Endodermal cell (in vitro differentiated cells): ENCODE measurements at regions not wholly inside any gene's neighbourhood (a gene's known extent, or its start where the extent isn't known, plus 50 kb on each side); places are given as distances from the start of the nearest gene placed in this dataset.

Source experiments
- DNase-seq: peaks from one replicate; pipeline ENCODE4 v3.0.0-alpha.2; 2017
- H3K27ac ChIP-seq: 2 replicates; pipeline ENCODE4 v1.5.1; 2013; ENCODE audit warnings: mild to moderate bottlenecking, low read depth, low read length, moderate library complexity
- H3K27me3 ChIP-seq: 2 replicates; pipeline ENCODE4 v1.6.1; 2013; ENCODE audit warnings: mild to moderate bottlenecking, low read length, moderate library complexity; ENCODE audit not compliant: insufficient read depth, control insufficient read depth, poor library complexity, severe bottlenecking
- H3K36me3 ChIP-seq: 2 replicates; pipeline ENCODE4 v1.7.0; 2013; ENCODE audit warnings: mild to moderate bottlenecking, low read length, moderate library complexity; ENCODE audit not compliant: control insufficient read depth, insufficient read depth
- H3K4me1 ChIP-seq: one replicate; pipeline ENCODE4 v1.7.0; 2013; ENCODE audit warnings: low read length; ENCODE audit not compliant: control insufficient read depth, insufficient read depth
- H3K4me3 ChIP-seq: 2 replicates; pipeline ENCODE4 v1.5.1; 2013; ENCODE audit warnings: mild to moderate bottlenecking, low read length, moderate library complexity
- H3K9ac ChIP-seq: 2 replicates; pipeline ENCODE4 v1.6.1; 2013; ENCODE audit warnings: mild to moderate bottlenecking, low read length, moderate library complexity; ENCODE audit not compliant: poor library complexity, severe bottlenecking; ENCODE audit errors: extremely low read depth
- H3K9me3 ChIP-seq: 2 replicates; pipeline ENCODE4 v1.6.1; 2013; ENCODE audit warnings: mild to moderate bottlenecking, low read length, moderate library complexity; ENCODE audit not compliant: control insufficient read depth
- H3K27ac Mint-ChIP-seq: 2 replicates; pipeline ENCODE4 v1.8.0; 2020; ENCODE audit warnings: mixed read lengths
- H3K27me3 Mint-ChIP-seq: 2 replicates; pipeline ENCODE4 v1.8.0; 2021; ENCODE audit warnings: mild to moderate bottlenecking, mixed read lengths; ENCODE audit not compliant: insufficient read depth
- H3K36me3 Mint-ChIP-seq: 2 replicates; pipeline ENCODE4 v1.8.0; 2020; ENCODE audit warnings: low read depth, mixed read lengths
- H3K4me1 Mint-ChIP-seq: 2 replicates; pipeline ENCODE4 v1.8.0; 2020; ENCODE audit warnings: mixed read lengths
- H3K4me3 Mint-ChIP-seq: 2 replicates; pipeline ENCODE4 v1.8.0; 2020; ENCODE audit warnings: mild to moderate bottlenecking, moderate library complexity, mixed read lengths
- H3K9me3 Mint-ChIP-seq: 2 replicates; pipeline ENCODE4 v1.8.0; 2020; ENCODE audit warnings: mild to moderate bottlenecking, mixed read lengths
- WGBS, 2 experiments: methylation state at CpG; one replicate each; pipeline versions ENCODE4 v1.1.5 to v1.1.7; 2013; ENCODE audit warnings: missing lambda C conversion rate in 2 of 2, mixed read lengths in 1 of 2; ENCODE audit not compliant: insufficient coverage in 1 of 2, insufficient read length in 1 of 2; 5-methylcytosine and 5-hydroxymethylcytosine counted together
- TF ChIP-seq, protein P1 (sequence below): fragments of 200-600 bp; sonication (generic); conservative IDR thresholded peaks from 2 replicates; pipeline ENCODE4 v1.5.0; 2021; ENCODE audit warnings: antibody characterized with exemption, mild to moderate bottlenecking

DNA sequence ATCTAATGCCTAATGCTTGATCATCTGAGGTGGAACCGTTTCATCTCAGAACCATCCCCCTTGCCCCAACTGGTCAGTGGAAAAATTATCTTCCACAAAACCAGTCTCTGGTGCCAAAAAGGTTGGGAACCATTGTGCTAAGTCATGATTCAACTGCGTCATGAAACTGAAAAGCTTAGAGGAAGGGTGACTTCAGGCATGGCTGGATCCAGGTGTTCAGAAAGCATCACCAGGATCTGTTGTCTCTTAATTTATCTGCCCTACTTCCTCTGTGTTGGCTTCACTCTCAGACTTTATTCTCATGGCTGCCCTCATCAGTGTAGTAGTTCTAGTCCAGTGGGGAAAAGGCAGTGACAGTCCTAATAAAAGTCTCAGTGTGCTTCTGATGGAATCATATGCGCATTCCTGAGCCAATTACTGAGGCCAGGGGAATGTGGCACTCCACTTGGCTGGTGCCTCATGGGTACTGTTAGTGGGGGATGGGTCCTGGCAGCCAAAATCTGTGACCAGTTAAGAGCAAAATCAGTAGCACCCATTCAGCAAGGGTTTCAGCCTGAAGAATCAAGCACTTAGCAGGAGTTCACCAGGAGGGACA is 110.3 kb downstream of the WNT5A start:
- no peak for DNase-seq
- H3K4me1 ChIP-seq: no peaks in the 10 kb centered on the region
- Mint-ChIP-seq H3K4me1 (no peaks in the 10 kb centered on the region), H3K9me3 (no peaks in the 10 kb centered on the region), H3K4me3 (no peak overlapping the region), H3K36me3 (no peaks in the 10 kb centered on the region), H3K27ac (no peak overlapping the region), H3K27me3 (no peaks in the 10 kb centered on the region)
- H3K4me3 ChIP-seq: no peak overlapping the region
- H3K9ac ChIP-seq: no peak overlapping the region
- H3K27me3 ChIP-seq: no peaks in the 10 kb centered on the region
- no peak overlapping the region for H3K27ac ChIP-seq
- no peaks in the 10 kb centered on the region for H3K9me3 ChIP-seq
- 57 to 95% methylated on average over 1 to 3 of the region's 3 CpGs for WGBS, 2 experiments
- no peaks in the 10 kb centered on the region for H3K36me3 ChIP-seq
- TF ChIP-seq, protein P1, sequence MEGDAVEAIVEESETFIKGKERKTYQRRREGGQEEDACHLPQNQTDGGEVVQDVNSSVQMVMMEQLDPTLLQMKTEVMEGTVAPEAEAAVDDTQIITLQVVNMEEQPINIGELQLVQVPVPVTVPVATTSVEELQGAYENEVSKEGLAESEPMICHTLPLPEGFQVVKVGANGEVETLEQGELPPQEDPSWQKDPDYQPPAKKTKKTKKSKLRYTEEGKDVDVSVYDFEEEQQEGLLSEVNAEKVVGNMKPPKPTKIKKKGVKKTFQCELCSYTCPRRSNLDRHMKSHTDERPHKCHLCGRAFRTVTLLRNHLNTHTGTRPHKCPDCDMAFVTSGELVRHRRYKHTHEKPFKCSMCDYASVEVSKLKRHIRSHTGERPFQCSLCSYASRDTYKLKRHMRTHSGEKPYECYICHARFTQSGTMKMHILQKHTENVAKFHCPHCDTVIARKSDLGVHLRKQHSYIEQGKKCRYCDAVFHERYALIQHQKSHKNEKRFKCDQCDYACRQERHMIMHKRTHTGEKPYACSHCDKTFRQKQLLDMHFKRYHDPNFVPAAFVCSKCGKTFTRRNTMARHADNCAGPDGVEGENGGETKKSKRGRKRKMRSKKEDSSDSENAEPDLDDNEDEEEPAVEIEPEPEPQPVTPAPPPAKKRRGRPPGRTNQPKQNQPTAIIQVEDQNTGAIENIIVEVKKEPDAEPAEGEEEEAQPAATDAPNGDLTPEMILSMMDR: no peak

DNA sequence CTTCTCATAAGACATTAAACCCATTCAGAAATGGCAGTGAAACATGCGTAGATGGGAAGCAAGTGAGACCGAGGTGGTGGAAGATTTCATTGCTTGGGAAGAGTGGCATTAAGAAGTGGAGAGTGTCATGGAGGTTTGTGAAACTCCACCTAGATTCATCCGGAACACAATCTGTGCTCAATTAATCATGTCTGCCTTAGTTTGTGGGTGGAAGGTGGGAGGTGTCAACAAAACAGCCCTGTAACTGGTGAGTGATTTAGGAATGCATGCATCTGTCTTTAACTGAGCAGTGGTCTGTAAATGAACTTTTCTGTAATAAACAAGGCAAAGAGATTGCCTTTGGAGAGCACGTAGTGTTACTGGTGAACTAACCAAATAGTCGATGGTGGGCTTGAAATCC is 113.7 kb downstream of the WNT5A start:
- TF ChIP-seq, protein P1: no peak
- peaks cover 4% of the 10 kb centered on the region for H3K27me3 Mint-ChIP-seq

DNA sequence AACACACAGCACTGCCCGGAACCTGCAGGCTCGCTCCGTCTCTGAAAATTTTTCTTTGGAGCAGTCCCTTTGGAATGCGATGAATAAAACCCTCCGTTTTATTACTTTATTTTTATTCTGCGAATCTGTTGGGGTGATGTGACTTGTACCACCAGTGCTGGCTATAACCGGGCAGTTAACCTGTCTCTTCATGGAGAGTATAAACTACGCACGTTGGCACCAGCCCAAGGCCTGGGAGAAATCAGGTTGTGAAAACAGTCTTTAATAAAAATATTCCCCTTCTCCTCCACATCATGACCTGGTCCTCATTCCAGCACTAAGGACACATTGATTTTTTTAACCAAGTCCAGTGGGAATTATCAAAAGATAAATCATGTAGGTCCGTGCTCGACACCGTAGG is 116.8 kb downstream of the WNT5A start:
- Histone ChIP-seq H3K27ac (no peak overlapping the region), H3K9ac (no peak overlapping the region), H3K9me3 (no peaks in the 10 kb centered on the region), H3K36me3 (no peaks in the 10 kb centered on the region), H3K27me3 (no peaks in the 10 kb centered on the region), H3K4me1 (no peaks in the 10 kb centered on the region), H3K4me3 (no peak overlapping the region)
- TF ChIP-seq, protein P1: no peak
- 95 to 100% methylated on average over 6 to 11 of the region's 12 CpGs for WGBS, 2 experiments
- H3K27me3 Mint-ChIP-seq: peaks cover 4% of the 10 kb centered on the region
- no peak overlapping the region for H3K27ac Mint-ChIP-seq
- H3K9me3 Mint-ChIP-seq: no peaks in the 10 kb centered on the region
- no peaks in the 10 kb centered on the region for H3K4me1 Mint-ChIP-seq
- DNase-seq: no peak
- H3K4me3 Mint-ChIP-seq: no peak overlapping the region
- H3K36me3 Mint-ChIP-seq: no peaks in the 10 kb centered on the region

More for the DNA sequence above, 113.7 kb downstream of the WNT5A start:
- H3K9me3 ChIP-seq: no peaks in the 10 kb centered on the region
- no peaks in the 10 kb centered on the region for H3K27me3 ChIP-seq
- H3K36me3 ChIP-seq: no peaks in the 10 kb centered on the region
- no peak overlapping the region for H3K4me3 ChIP-seq
- Mint-ChIP-seq H3K4me1 (no peaks in the 10 kb centered on the region), H3K36me3 (no peaks in the 10 kb centered on the region), H3K27ac (no peak overlapping the region), H3K4me3 (no peak overlapping the region), H3K9me3 (no peaks in the 10 kb centered on the region)
- no peaks in the 10 kb centered on the region for H3K4me1 ChIP-seq
- H3K9ac ChIP-seq: no peak overlapping the region
- DNase-seq: no peak
- WGBS, 2 experiments: 94 to 100% methylated on average over 3 to 5 of the region's 5 CpGs
- H3K27ac ChIP-seq: no peak overlapping the region
